GM18520 (cell line): ENCODE measurements at regions not wholly inside any gene's neighbourhood (a gene's known extent, or its start where the extent isn't known, plus 50 kb on each side); places are given as distances from the start of the nearest gene placed in this dataset.

Experiments used
- ATAC-seq: cut with Tn5 transposase; IDR thresholded peaks from one replicate; pipeline ENCODE4 v1.9.1; 2021; ENCODE audit not compliant: unreplicated experiment

- no peak for ATAC-seq
Measured at GRCh38 chr5:85168474-85168873, 783.8 kb upstream of the EDIL3 start.

DNA sequence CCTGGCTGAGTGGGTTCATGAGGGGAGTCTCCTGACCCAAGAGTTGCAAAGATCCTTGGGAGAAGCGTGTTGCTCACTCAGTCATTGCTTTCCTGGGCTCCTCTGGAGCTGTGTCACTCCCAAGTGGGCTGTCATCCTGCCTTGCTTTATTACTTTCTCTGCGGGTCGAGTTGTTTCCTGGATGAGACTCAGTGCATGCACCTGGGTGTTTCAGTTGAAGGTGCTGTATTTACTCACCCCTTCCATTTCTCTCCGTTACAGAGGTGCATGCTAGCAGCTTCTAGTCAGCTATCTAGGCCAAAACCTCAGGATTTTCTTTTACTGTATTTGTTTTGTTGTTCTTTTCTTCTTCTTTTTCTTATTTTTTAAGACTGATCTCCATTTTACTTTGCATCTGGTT is 785.5 kb upstream of the EDIL3 start:
- no peak for ATAC-seq

DNA sequence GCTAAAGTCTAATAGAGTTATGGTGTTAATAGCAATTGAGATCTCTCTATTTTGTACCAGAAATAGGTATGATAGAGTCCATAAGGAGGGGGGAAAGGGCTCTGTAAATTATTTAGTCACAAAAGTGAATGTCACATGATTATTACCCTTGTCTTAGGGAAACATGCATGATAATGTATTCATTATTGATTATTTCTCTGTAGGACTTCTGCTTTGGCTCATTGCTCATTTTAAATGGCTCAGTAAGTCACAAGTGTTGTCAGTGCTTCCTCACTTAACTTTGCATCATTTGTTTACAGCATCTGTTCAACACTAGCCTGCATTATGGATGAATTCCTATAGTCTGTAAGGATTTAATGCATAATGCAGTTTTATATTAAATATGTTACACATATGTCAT is 788.8 kb upstream of the EDIL3 start:
- ATAC-seq = no peak

GRCh38 chr5:85182344-85182743 is 797.7 kb upstream of the EDIL3 start:
- ATAC-seq = no peak

DNA sequence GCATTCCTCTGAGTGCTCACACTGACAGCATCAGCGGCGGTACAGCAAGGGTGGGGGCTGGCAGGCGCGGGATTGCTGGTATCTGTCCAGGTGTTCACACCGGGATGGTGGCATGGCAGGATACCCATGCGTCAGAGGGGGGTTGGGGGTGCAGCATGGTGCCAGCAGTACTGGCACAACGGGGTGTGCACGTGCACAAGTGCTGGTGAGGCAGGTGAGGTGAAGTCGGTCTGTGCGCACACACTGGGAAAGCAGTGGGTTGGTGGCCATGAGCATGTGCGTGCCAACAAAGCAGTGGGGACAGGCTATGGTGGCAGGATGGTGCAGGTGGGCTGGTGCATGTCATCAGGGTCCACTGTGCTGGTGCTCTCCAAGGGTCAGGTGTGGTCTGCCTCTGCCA is 819.6 kb upstream of the EDIL3 start:
- ATAC-seq = no peak

GRCh38 chr5:85205430-85205829 is 820.8 kb upstream of the EDIL3 start:
- ATAC-seq = no peak

GRCh38 chr5:85225388-85225787 is 840.7 kb upstream of the EDIL3 start:
- no peak for ATAC-seq

- no peak for ATAC-seq
Measured at GRCh38 chr5:85249204-85249603, 864.5 kb upstream of the EDIL3 start.

GRCh38 chr5:85263125-85263524 is 878.4 kb upstream of the EDIL3 start:
- no peak for ATAC-seq

- no peak for ATAC-seq
Measured at GRCh38 chr5:85266692-85267091, 882.0 kb upstream of the EDIL3 start.

DNA sequence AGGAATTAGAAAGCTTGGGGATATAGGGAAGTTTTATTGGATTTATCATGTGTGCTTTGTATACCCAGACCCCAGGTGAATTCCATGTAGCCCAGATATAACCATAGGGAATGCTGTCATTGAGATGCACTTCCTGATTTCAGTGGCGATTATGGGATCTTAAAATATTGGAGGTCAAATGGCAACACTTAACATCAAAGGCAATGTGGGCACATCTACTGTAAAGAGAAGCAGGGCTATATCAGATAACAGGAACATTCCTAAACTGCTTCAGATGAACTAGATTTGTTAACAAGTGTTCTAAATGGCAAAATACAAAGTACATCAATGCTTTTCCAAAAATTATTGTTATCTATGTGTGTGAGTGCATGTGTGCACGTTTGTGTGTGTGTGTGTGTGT is 883.5 kb upstream of the EDIL3 start:
- ATAC-seq = no peak

GRCh38 chr5:85278193-85278592 is 893.5 kb upstream of the EDIL3 start:
- ATAC-seq = no peak

DNA sequence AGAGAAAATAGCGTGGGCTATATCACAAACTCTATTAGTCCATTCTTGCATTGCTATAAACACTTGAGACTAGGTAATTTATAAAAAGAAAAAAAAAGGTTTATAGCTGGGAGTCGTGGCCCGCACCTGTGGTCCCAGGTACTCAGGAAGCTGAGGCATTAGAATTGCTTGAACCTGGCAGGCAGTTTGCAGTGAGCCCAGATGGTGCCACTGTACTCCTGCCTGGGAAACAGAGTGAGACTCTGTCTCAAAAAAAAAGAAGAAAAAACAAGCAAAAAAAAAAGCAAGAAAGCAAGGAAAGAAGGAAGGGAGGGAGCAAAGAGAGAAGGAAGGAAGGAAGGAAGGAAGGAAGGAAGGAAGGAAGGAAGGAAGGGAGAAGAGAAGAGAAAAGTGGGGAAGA is 904.2 kb upstream of the EDIL3 start:
- no peak for ATAC-seq

GRCh38 chr5:85293145-85293785 is 908.6 kb upstream of the EDIL3 start:
- ATAC-seq = no peak

DNA sequence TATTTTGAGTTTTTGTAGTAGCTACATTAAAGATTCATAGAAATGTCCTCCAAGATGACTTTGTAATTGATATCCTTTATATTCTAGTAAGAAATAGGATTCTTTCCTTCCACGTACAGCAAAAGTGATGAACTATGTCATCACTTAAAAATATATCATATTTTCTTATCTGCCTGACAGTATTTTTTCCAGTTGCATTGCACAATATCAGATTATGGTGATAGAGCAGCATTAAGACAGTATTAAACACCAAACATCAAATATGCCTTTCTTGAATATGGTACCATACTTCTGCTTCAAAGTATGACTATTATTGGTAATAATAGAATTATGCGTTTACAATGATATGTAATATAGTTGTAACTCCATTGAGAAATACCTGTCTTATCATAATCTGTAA is 919.8 kb upstream of the EDIL3 start:
- no peak for ATAC-seq

DNA sequence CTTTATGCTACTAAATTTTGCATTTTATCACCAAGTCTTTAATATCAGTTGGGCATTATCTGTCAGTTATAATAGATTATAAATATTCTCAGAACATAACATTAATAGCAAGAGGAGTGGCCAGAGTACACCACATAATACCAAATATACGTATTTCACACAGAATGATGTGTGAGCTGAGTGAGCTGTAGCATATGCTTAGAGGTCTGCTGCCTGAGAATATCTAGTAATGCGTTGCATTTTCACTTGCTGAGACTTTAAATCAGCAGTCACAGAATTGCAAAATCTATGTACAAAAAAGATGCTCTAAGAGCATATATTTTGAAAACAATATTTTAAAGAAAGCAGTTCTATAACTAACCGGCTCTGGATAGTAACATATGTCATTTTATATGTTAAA is 921.1 kb upstream of the EDIL3 start:
- no peak for ATAC-seq

GRCh38 chr5:85311536-85311935 is 926.9 kb upstream of the EDIL3 start:
- no peak for ATAC-seq

DNA sequence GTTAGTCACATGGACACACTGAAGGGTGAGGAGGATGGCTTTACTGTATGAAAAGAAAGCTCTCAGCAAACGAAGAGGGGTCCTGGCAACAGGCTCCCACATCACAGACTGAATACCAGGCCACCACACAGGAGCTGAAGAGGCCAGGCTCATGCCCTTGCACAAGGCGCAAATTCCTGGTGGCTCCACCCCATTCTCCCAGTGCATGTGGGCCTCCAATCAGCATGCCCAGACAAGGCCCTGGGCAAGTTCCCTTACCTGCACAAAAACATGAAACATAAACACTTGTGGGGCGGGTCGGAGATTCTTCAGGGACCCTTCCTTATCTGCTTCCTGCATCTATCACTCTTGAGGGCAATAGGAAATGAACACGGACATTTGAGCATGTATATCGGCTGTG is 935.8 kb upstream of the EDIL3 start:
- no peak for ATAC-seq

DNA sequence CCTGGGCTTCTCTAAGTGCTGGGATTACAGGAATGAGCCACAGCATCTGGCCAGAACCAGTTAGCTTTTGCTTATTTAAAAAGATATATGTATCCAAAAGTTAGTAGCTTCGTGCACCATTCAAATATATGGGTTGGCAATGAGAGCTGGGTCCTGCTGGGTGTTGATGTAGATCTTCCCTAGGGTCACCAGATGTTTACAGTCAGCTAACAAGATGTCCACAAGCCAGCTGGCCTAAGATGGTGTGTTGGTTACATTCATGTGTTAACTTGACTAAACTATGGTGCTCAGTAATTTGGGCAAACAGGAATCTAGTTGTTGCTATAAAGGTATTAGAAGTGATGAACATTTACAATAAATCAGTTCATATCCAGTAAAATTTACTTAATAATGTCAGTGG is 948.6 kb upstream of the EDIL3 start:
- ATAC-seq = no peak

- no peak for ATAC-seq
Measured at GRCh38 chr5:85337435-85337834, 952.8 kb upstream of the EDIL3 start.

DNA sequence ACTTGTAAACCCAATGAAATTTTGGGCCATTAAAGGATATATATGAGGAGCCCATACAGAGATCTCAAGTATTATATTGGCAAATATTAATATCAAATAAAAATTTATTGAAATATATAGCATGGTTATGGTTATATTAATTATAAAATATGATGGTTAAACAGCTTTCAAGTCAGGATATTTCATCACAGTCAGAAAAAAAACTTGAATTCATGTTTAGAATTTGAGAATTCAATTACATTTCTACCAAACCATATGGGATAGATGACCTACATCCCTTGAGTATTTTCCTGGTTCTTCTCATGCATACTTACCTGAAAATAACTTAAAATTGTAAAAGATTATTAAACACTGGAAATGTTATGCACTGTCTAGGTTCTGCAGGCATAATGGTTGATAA is 956.1 kb upstream of the EDIL3 start:
- ATAC-seq = no peak

DNA sequence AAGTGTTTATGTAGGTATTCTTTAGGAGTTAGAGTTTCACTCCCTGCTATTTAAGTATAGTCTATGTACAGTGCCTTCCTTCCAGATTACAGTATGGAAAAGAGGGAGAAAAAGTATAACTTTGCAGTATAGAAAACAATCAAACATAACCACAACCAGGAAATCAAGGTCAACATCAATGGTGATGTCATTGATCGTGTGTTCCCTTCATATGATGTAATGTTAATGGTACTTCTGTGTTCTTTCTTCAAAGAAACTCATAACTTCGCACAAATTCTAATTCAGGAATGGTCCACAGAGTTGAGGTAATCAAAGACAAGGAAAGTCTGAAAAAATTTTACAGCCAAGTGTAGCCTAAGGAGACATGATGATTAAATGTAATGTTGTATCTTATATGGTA is 961.1 kb upstream of the EDIL3 start:
- ATAC-seq = no peak

- no peak for ATAC-seq
Measured at GRCh38 chr5:85357309-85357708, 972.6 kb upstream of the EDIL3 start.

- no peak for ATAC-seq
Measured at GRCh38 chr5:85375525-85375924, 990.8 kb upstream of the EDIL3 start.
